GM12872 (cell line): ENCODE measurements at regions not wholly inside any gene's neighbourhood (a gene's known extent, or its start where the extent isn't known, plus 50 kb on each side); places are given as distances from the start of the nearest gene placed in this dataset.

Experiments
- CTCF ChIP-seq: IDR thresholded peaks from 3 replicates; pipeline ENCODE4 v1.5.1; 2011; ENCODE audit warnings: low read depth, mild to moderate bottlenecking, low read length, moderate library complexity; ENCODE audit not compliant: insufficient read depth

- TF ChIP-seq CTCF: no peak
These were observed 186.8 kb upstream of the ADRA1D start for GRCh38 chr20:4435671-4436455.

DNA sequence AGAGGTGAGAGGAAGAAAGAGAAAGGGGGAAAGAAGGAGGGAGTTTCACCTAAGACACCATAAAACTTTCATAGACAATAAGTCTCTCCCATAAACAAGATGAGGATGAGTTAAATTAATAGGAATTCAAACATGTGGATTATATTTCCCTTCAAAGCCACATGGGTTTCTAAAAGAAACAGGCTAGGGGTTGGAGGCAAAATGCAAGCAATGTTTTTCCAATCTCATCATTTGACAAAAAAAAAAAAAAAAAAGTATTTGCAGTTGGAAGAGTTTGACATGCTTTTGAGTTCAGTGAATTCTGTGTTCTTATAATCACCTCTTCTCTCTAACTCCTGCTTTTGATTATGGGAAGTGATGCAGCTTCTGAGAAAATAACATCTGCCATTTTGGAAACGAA, 186.1 kb upstream of the ADRA1D start:
- TF ChIP-seq CTCF: no peak

- no peak for TF ChIP-seq CTCF
These were observed 185.6 kb upstream of the ADRA1D start for GRCh38 chr20:4434681-4435080.

GRCh38 chr20:4431446-4431845, 182.4 kb upstream of the ADRA1D start:
- TF ChIP-seq CTCF: no peak

DNA sequence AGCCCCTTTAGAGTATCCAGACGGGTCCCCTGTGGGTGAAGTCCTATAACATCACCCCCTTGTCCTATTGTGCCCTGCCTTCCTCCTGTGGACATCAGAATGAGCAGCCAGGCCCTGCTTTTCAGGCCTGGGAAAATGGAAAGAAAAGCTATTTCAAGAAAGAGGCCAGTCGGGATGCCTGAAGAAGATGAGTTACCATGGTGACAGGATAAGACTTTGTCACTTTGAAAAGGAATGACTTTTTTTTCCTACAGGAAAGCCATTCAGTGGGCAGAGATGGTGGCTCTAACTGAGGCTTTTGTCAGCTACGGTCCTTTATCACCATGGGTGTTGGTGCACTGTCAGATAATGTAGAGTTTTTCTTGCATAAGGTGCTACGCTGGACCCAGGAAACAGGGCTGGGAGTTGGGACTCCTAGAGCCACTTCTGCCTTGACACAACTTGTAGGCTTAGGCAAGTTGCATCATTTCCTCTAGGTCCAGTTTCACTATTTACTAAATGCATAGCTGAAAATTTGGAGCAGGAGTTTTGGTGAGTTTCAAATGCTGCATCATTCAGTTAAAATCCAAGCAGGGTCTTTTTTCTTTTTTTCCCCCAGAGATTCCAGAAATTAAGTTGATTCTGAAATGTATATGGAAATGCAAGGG, 179.0 kb upstream of the ADRA1D start:
- no peak for TF ChIP-seq CTCF

DNA sequence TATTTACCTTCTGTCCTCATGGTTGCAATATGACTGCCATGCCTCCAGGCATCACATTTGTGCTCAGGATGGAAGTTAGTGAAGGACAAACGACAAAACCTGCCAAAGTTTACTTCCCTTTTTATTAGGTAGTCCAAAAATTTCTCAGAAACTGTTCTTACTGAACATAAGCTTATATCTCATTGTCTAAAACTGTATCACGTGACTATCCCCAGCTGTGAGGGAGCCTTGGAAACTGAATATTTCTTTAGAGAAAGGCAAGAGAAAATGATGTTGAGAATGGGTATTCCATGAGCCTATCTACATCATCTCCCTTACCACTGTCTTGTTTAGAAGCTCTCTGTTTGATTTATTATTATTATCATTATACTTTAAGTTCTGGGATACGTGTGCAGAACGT, 169.1 kb upstream of the ADRA1D start:
- TF ChIP-seq CTCF: no peak

GRCh38 chr20:4415281-4415680, 166.2 kb upstream of the ADRA1D start:
- no peak for TF ChIP-seq CTCF
